Transverse colon (tissue), 4 donors: ENCODE measurements at regions not wholly inside any gene's neighbourhood (a gene's known extent, or its start where the extent isn't known, plus 50 kb on each side); places are given as distances from the start of the nearest gene placed in this dataset.

Source experiments
- CTCF ChIP-seq, 5 experiments: fragments of 200-600 bp in 3 of 5; fragments of 450-650 bp in 2 of 5; sonication (generic) in 3 of 5; IDR thresholded peaks; 1 replicate in 2 of 5; 2 replicates in 3 of 5; pipeline ENCODE4 v1.5.1; 2016 to 2017; ENCODE audit warnings: antibody characterized with exemption in 5 of 5, inconsistent platforms in 3 of 5, mild to moderate bottlenecking in 2 of 5, moderate library complexity in 1 of 5
- POLR2A ChIP-seq: fragments of 450-650 bp; IDR thresholded peaks from one replicate; pipeline ENCODE4 v1.6.1; 2016; ENCODE audit warnings: antibody characterized with exemption, mild to moderate bottlenecking, moderate library complexity
- POLR2AphosphoS5 ChIP-seq, 3 donors: sonication (generic); formaldehyde crosslinking; IDR thresholded peaks; one replicate each; pipeline ENCODE4 v1.6.1; 2016; ENCODE audit warnings: antibody characterized with exemption in 3 of 3

DNA sequence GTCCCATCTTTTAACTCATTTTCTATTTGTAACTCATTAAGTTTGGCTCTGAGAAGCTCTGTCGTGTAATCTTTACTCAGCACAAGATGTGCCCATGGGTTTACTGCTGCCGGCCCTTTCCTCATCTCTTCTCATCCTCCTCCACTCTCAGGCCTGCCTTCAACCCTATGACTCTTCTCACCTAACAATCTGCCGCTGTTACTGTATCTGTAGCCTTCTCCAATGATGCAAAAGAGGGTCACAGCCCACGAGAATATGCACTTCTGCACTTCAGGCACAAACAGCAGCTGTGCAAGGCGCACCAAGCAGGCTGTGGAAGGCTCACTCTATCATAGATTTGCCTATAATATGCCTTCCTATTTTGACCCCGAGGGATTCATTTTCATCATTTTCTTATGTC, 546.5 kb upstream of the GALNTL6 start:
- no peak for TF ChIP-seq CTCF (IDR thresholded peaks at IDR 0.05)
- no peak for TF ChIP-seq POLR2A
- TF ChIP-seq POLR2AphosphoS5 (IDR thresholded peaks at IDR 0.05) = no peak
